ENCODE measurements at regions not wholly inside any gene's neighbourhood (a gene's known extent, or its start where the extent isn't known, plus 50 kb on each side); places are given as distances from the start of the nearest gene placed in this dataset.

DNA sequence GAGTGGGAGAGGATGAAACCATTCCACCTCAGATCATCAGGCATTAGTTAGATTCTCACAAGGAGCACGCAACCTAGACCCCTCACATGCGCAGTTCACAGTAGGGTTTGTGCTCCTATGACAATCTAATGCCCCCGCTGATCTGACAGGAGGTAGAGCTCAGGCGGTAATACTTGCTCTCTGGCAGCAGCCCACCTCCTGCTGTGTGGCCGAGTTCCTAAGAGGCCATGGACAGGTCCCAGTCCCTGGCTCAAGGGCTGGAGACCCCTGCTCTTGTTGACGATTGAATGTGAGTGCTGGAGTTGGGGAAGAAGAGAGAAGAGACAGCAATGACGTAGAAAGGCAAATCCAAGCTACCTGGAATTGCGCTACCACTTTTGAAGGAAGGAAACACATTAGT is 267.2 kb downstream of the TFEC start:
- no peak for DNase-seq (ENCODE audit: low read depth)
- TF ChIP-seq, protein P1, sequence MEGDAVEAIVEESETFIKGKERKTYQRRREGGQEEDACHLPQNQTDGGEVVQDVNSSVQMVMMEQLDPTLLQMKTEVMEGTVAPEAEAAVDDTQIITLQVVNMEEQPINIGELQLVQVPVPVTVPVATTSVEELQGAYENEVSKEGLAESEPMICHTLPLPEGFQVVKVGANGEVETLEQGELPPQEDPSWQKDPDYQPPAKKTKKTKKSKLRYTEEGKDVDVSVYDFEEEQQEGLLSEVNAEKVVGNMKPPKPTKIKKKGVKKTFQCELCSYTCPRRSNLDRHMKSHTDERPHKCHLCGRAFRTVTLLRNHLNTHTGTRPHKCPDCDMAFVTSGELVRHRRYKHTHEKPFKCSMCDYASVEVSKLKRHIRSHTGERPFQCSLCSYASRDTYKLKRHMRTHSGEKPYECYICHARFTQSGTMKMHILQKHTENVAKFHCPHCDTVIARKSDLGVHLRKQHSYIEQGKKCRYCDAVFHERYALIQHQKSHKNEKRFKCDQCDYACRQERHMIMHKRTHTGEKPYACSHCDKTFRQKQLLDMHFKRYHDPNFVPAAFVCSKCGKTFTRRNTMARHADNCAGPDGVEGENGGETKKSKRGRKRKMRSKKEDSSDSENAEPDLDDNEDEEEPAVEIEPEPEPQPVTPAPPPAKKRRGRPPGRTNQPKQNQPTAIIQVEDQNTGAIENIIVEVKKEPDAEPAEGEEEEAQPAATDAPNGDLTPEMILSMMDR (conservative IDR thresholded peaks at IDR 0.05; ENCODE audit: low read depth, low read length), result no peak
- H3K4me3 ChIP-seq (ENCODE audit: low read length), result no peak overlapping the region

DNA sequence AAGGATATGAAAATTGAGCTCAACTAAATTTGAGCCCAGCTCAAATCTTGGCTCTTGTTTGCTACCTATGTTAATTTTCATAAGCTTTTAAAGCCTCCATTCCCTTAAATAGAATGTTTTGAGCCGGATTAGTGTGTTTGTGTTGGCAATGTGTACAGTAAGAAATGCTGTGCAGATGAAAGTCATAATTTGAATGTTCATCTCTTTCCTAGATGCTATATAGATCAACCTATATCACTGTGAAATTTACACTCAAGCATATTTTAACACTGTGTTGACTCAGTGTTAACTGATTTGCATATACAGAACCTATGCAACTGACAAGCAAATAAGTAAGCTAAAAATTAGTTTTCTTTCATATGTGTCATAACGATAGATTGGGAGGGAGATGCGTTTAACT is 272.5 kb downstream of the TFEC start:
- TF ChIP-seq, protein P1 (conservative IDR thresholded peaks at IDR 0.05; ENCODE audit: low read depth, low read length), result no peak
- H3K4me3 ChIP-seq (ENCODE audit: low read length), result no peak overlapping the region
- DNase-seq (ENCODE audit: low read depth), result peak; percentile 22

GRCh38 chr7:115754226-115754625 is 276.3 kb downstream of the TFEC start:
- DNase-seq (ENCODE audit: low read depth), result no peak
- H3K4me3 ChIP-seq (ENCODE audit: low read length), result no peak overlapping the region

DNA sequence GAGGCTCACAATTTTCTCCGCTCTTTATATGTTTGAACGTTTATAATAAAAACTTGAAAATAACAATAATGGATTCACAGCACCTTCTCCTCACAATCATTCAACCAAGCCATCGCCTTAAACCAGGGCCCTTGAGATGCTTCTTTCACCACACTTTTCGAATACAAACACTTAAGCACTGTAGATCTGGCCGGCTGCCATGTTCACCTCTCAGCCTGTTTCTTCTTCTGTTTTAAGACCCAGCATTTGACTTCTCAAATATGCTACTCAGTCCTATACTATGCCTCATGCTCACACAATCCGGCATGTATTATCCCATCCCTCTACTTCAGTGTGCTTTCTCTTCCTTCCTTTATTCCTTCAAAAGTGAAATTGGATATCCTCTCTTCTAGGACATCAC is 280.6 kb downstream of the TFEC start:
- H3K4me3 ChIP-seq (ENCODE audit: low read length), result no peak overlapping the region
- DNase-seq (ENCODE audit: low read depth), result no peak
- TF ChIP-seq, protein P1 (conservative IDR thresholded peaks at IDR 0.05; ENCODE audit: low read depth, low read length), result no peak

More at GRCh38 chr7:115754226-115754625, 276.3 kb downstream of the TFEC start:
- TF ChIP-seq, protein P1 (conservative IDR thresholded peaks at IDR 0.05; ENCODE audit: low read depth, low read length), result no peak

GRCh38 chr7:115748123-115748738 is 282.3 kb downstream of the TFEC start:
- TF ChIP-seq, protein P1 (conservative IDR thresholded peaks at IDR 0.05; ENCODE audit: low read depth, low read length), result peak; percentile 54
- DNase-seq (ENCODE audit: low read depth), result no peak
- no peak overlapping the region for H3K4me3 ChIP-seq (ENCODE audit: low read length)

- no peak overlapping the region for H3K4me3 ChIP-seq (ENCODE audit: low read length)
- TF ChIP-seq, protein P1 (conservative IDR thresholded peaks at IDR 0.05; ENCODE audit: low read depth, low read length), result no peak
- no peak for DNase-seq (ENCODE audit: low read depth)
Observed at GRCh38 chr7:115747174-115747573, 283.4 kb downstream of the TFEC start.

DNA sequence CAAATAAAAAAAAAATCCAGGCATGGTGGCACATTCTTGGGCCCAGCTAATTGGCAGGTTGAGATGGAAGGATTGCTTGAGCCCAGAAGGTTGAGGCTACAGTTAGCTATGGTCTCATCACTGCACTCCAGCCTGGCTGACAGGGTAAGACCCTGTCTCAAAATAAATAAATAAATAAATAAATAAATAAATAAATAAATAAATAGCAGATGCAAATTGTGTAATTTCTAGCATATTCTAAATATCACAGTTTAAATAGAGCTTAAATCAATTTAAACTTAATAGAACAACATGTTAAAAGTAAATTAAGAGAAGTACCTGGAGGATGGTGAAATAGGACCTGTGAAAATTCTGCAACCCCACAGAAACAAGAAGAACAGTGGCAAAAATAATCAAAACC is 290.5 kb downstream of the TFEC start:
- no peak overlapping the region for H3K4me3 ChIP-seq (ENCODE audit: low read length)
- TF ChIP-seq, protein P1 (conservative IDR thresholded peaks at IDR 0.05; ENCODE audit: low read depth, low read length), result no peak
- no peak for DNase-seq (ENCODE audit: low read depth)
